H9 (cell line): ENCODE measurements at regions not wholly inside any gene's neighbourhood (a gene's known extent, or its start where the extent isn't known, plus 50 kb on each side); places are given as distances from the start of the nearest gene placed in this dataset.

Experiments
- DNase-seq: peaks from one replicate; pipeline ENCODE4 v3.0.0-alpha.2; 2017
- H2AFZ ChIP-seq: one replicate; pipeline ENCODE4 v1.6.1; 2013; ENCODE audit warnings: mild to moderate bottlenecking, low read length, control low read depth, moderate library complexity
- H2AK5ac ChIP-seq: 2 replicates; pipeline ENCODE4 v1.6.1; 2013; ENCODE audit warnings: low read length, control low read depth, mixed read lengths; ENCODE audit not compliant: insufficient read length
- H2BK120ac ChIP-seq: one replicate; pipeline ENCODE4 v1.6.1; 2013; ENCODE audit warnings: low read depth, mild to moderate bottlenecking, low read length, control low read depth, inconsistent platforms; ENCODE audit not compliant: poor library complexity, severe bottlenecking
- H2BK12ac ChIP-seq: 2 replicates; pipeline ENCODE4 v1.6.1; 2013; ENCODE audit warnings: low read length, control low read depth, mixed read lengths, low read depth; ENCODE audit not compliant: insufficient read length
- H2BK15ac ChIP-seq: 2 replicates; pipeline ENCODE4 v1.6.1; 2013; ENCODE audit warnings: low read depth, low read length, control low read depth
- H2BK20ac ChIP-seq: one replicate; pipeline ENCODE4 v1.6.1; 2013; ENCODE audit warnings: low read depth, mild to moderate bottlenecking, low read length, control low read depth, inconsistent platforms; ENCODE audit not compliant: poor library complexity, severe bottlenecking
- H2BK5ac ChIP-seq: 2 replicates; pipeline ENCODE4 v1.6.1; 2013; ENCODE audit warnings: low read length, control low read depth, mixed read lengths; ENCODE audit not compliant: insufficient read length
- H3K14ac ChIP-seq: 2 replicates; pipeline ENCODE4 v1.6.1; 2013; ENCODE audit warnings: low read length, control low read depth; ENCODE audit not compliant: insufficient read depth
- H3K18ac ChIP-seq: 2 replicates; pipeline ENCODE4 v1.6.1; 2013; ENCODE audit warnings: low read depth, mild to moderate bottlenecking, mixed read lengths, low read length, control low read depth; ENCODE audit not compliant: insufficient read length
- H3K23ac ChIP-seq: 2 replicates; pipeline ENCODE4 v1.6.1; 2013; ENCODE audit warnings: low read length, control low read depth, mixed read lengths, low read depth; ENCODE audit not compliant: insufficient read length
- H3K23me2 ChIP-seq: 2 replicates; pipeline ENCODE4 v1.6.1; 2013; ENCODE audit warnings: low read depth, mild to moderate bottlenecking, mixed read lengths, low read length, control low read depth; ENCODE audit not compliant: insufficient read length, poor library complexity, severe bottlenecking
- H3K27ac ChIP-seq: 2 replicates; pipeline ENCODE4 v1.5.1; 2013; ENCODE audit warnings: low read length, control low read depth, mixed read lengths, low read depth; ENCODE audit not compliant: insufficient read length
- H3K27me3 ChIP-seq: 2 replicates; pipeline ENCODE4 v1.6.1; 2013; ENCODE audit warnings: low read length, control low read depth, inconsistent platforms; ENCODE audit not compliant: insufficient read depth
- H3K4ac ChIP-seq: 2 replicates; pipeline ENCODE4 v1.6.1; 2013; ENCODE audit warnings: low read depth, mild to moderate bottlenecking, control low read depth, inconsistent platforms, low read length, moderate library complexity
- H3K4me1 ChIP-seq: 2 replicates; pipeline ENCODE4 v1.6.1; 2013; ENCODE audit warnings: low read length, control low read depth, inconsistent platforms; ENCODE audit not compliant: insufficient read depth
- H3K4me2 ChIP-seq: 2 replicates; pipeline ENCODE4 v1.6.1; 2013; ENCODE audit warnings: low read length, control low read depth, mixed read lengths; ENCODE audit not compliant: insufficient read length, insufficient read depth
- H3K56ac ChIP-seq: 2 replicates; pipeline ENCODE4 v1.6.1; 2013; ENCODE audit warnings: low read depth, mild to moderate bottlenecking, mixed read lengths, low read length, control low read depth; ENCODE audit not compliant: insufficient read length
- H3K79me1 ChIP-seq: 2 replicates; pipeline ENCODE4 v1.6.1; 2013; ENCODE audit warnings: low read depth, mild to moderate bottlenecking, moderate library complexity, low read length, control low read depth, inconsistent platforms; ENCODE audit not compliant: insufficient read depth, poor library complexity, severe bottlenecking
- H3K79me2 ChIP-seq: 2 replicates; pipeline ENCODE4 v1.6.1; 2013; ENCODE audit warnings: low read length, control low read depth, inconsistent platforms; ENCODE audit not compliant: insufficient read depth
- H3K9ac ChIP-seq: 2 replicates; pipeline ENCODE4 v1.6.1; 2013; ENCODE audit warnings: low read length, control low read depth, mixed read lengths; ENCODE audit not compliant: insufficient read length; ENCODE audit errors: extremely low read depth
- H3K9me3 ChIP-seq: one replicate; pipeline ENCODE4 v1.6.1; 2013; ENCODE audit warnings: low read depth, low read length, inconsistent platforms; ENCODE audit not compliant: control insufficient read depth
- H3T11ph ChIP-seq: one replicate; pipeline ENCODE4 v1.6.1; 2013; ENCODE audit warnings: mild to moderate bottlenecking, low read length, control low read depth, inconsistent platforms
- H4K20me1 ChIP-seq: one replicate; pipeline ENCODE4 v1.6.1; 2013; ENCODE audit not compliant: control insufficient read depth, insufficient read length, insufficient read depth
- H4K5ac ChIP-seq: 2 replicates; pipeline ENCODE4 v1.6.1; 2013; ENCODE audit warnings: low read depth, mild to moderate bottlenecking, mixed read lengths, low read length, control low read depth; ENCODE audit not compliant: insufficient read length
- H4K8ac ChIP-seq: replicated peaks from 2 replicates; pipeline ENCODE4 v1.6.1; 2013; ENCODE audit warnings: low read length, control low read depth, mixed read lengths, low read depth; ENCODE audit not compliant: insufficient read length
- H4K91ac ChIP-seq: 2 replicates; pipeline ENCODE4 v1.6.1; 2013; ENCODE audit warnings: low read depth, mild to moderate bottlenecking, moderate library complexity, mixed read lengths, low read length, control low read depth; ENCODE audit not compliant: insufficient read length
- H3K27ac Mint-ChIP-seq, 3 experiments: 2 replicates in 2 of 3; 3 replicates in 1 of 3; pipeline ENCODE4 v1.8.0; 2020 to 2021; ENCODE audit warnings: mixed read lengths in 3 of 3, mild to moderate bottlenecking in 1 of 3, moderate library complexity in 1 of 3
- H3K27me3 Mint-ChIP-seq: 2 replicates; pipeline ENCODE4 v1.8.0; 2021; ENCODE audit warnings: low read depth, mild to moderate bottlenecking, moderate library complexity, mixed read lengths
- H3K36me3 Mint-ChIP-seq, 3 experiments: 2 replicates in 2 of 3; 3 replicates in 1 of 3; pipeline ENCODE4 v1.8.0; 2020 to 2021; ENCODE audit warnings: low read depth in 3 of 3, mixed read lengths in 3 of 3; ENCODE audit not compliant: insufficient read depth in 1 of 3
- H3K4me1 Mint-ChIP-seq, 2 experiments: 2 replicates each; pipeline ENCODE4 v1.8.0; 2020; ENCODE audit warnings: mixed read lengths in 2 of 2
- H3K4me3 Mint-ChIP-seq, 2 experiments: 2 replicates in 1 of 2; 3 replicates in 1 of 2; pipeline ENCODE4 v1.8.0; 2020 to 2021; ENCODE audit warnings: mild to moderate bottlenecking in 2 of 2, mixed read lengths in 2 of 2, moderate library complexity in 1 of 2
- H3K9me3 Mint-ChIP-seq, 2 experiments: 2 replicates in 1 of 2; 3 replicates in 1 of 2; pipeline ENCODE4 v1.8.0; 2020; ENCODE audit warnings: mild to moderate bottlenecking in 2 of 2, mixed read lengths in 2 of 2, moderate library complexity in 1 of 2
- WGBS: extraction: QIAGEN DNeasy Blood & Tissue Kit; methylation state at CpG from one replicate; pipeline ENCODE4 v1.1.7; 2013; ENCODE audit warnings: missing lambda C conversion rate, low lambda C conversion rate, mixed read lengths; ENCODE audit not compliant: insufficient read length; ENCODE audit errors: extremely low coverage; 5-methylcytosine and 5-hydroxymethylcytosine counted together
- TF ChIP-seq, protein P1 (sequence below): fragments of 200-600 bp; sonication (generic); conservative IDR thresholded peaks from 3 replicates; pipeline ENCODE4 v1.8.0; 2021; ENCODE audit warnings: antibody characterized with exemption, mild to moderate bottlenecking

DNA sequence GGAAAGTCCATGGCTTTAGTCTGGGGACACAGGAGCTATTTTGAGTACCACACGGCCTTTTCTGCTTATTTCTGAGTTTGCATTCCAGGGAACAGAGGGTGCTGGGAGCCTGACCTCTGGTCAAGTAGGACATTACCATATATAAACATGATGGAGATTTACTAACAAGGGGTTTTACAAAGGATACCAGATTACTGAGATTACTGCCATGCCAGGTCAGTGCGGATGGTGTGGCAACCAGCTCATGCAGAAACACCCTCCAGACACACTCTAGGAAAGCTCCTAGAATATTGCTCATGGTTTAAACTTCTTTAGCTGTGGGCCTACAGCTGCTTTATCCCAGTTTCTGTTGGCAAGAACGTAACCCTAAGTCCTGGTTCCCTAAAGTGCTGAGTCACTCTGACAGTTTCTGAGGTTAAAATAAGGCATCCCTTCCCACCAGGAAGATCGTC is 54.3 kb upstream of the AGTR1 start:
- Histone ChIP-seq H3K23me2 (no peaks in the 10 kb centered on the region), H3K14ac (no peak overlapping the region), H3K9me3 (no peaks in the 10 kb centered on the region), H3K27ac (no peak overlapping the region), H3T11ph (no peak overlapping the region), H3K4me1 (peaks cover 3% of the 10 kb centered on the region; the same call in 1 of the 2 replicates), H2AK5ac (no peak overlapping the region), H4K91ac (no peak overlapping the region), H2BK12ac (no peak overlapping the region), H3K79me1 (no peaks in the 10 kb centered on the region), H3K27me3 (no peaks in the 10 kb centered on the region), H2BK120ac (no peak overlapping the region), H3K79me2 (no peaks in the 10 kb centered on the region), H3K4me2 (no peak overlapping the region), H2BK15ac (no peak overlapping the region), H3K23ac (no peak overlapping the region), H4K8ac (no peak overlapping the region), H2BK5ac (no peak overlapping the region), H3K4ac (no peak overlapping the region), H3K56ac (no peak overlapping the region), H3K9ac (no peak overlapping the region), H4K20me1 (no peaks in the 10 kb centered on the region), H2BK20ac (no peak overlapping the region), H2AFZ (no peak overlapping the region), H4K5ac (no peak overlapping the region), H3K18ac (no peak overlapping the region)
- no peaks in the 10 kb centered on the region for H3K36me3 Mint-ChIP-seq
- TF ChIP-seq, protein P1, sequence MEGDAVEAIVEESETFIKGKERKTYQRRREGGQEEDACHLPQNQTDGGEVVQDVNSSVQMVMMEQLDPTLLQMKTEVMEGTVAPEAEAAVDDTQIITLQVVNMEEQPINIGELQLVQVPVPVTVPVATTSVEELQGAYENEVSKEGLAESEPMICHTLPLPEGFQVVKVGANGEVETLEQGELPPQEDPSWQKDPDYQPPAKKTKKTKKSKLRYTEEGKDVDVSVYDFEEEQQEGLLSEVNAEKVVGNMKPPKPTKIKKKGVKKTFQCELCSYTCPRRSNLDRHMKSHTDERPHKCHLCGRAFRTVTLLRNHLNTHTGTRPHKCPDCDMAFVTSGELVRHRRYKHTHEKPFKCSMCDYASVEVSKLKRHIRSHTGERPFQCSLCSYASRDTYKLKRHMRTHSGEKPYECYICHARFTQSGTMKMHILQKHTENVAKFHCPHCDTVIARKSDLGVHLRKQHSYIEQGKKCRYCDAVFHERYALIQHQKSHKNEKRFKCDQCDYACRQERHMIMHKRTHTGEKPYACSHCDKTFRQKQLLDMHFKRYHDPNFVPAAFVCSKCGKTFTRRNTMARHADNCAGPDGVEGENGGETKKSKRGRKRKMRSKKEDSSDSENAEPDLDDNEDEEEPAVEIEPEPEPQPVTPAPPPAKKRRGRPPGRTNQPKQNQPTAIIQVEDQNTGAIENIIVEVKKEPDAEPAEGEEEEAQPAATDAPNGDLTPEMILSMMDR: no peak
- WGBS: no CpG with 5 or more reads among the region's 4 CpGs
- no peak for DNase-seq
- H3K27ac Mint-ChIP-seq: no peak overlapping the region; a peak in 2 of 7 replicates
- H3K4me3 Mint-ChIP-seq: no peak overlapping the region
- peaks cover 14 to 15% of the 10 kb centered on the region in 2 experiments for H3K4me1 Mint-ChIP-seq
- H3K9me3 Mint-ChIP-seq: peaks cover 0 to 3% of the 10 kb centered on the region in 2 experiments; a peak in 1 of 5 replicates
- no peaks in the 10 kb centered on the region; the same call in 1 of the 2 replicates for H3K27me3 Mint-ChIP-seq
